HG03095 (cell line): ENCODE measurements at regions not wholly inside any gene's neighbourhood (a gene's known extent, or its start where the extent isn't known, plus 50 kb on each side); places are given as distances from the start of the nearest gene placed in this dataset.
"Not testable (repeated sequence)": the region's sequence is repeated elsewhere in the genome, so short reads cannot be mapped to it uniquely, and the experiment has no call there.

Source experiments
- ATAC-seq: cut with Tn5 transposase; IDR thresholded peaks from one replicate; pipeline ENCODE4 v1.9.1; 2021; ENCODE audit warnings: moderate library complexity; ENCODE audit not compliant: unreplicated experiment

GRCh38 chr14:84282618-84283017 lies 1247.3 kb upstream of the FLRT2 start:
- ATAC-seq = no peak

GRCh38 chr14:84288781-84289180 lies 1241.2 kb upstream of the FLRT2 start:
- ATAC-seq = no peak

GRCh38 chr14:84298663-84299195 lies 1231.2 kb upstream of the FLRT2 start:
- no peak for ATAC-seq

- no peak for ATAC-seq
Measured at GRCh38 chr14:84303140-84303539, 1226.8 kb upstream of the FLRT2 start.

GRCh38 chr14:84312551-84312950 lies 1217.4 kb upstream of the FLRT2 start:
- no peak for ATAC-seq

GRCh38 chr14:84323450-84323849 lies 1206.5 kb upstream of the FLRT2 start:
- ATAC-seq = no peak

- no peak for ATAC-seq
Measured at GRCh38 chr14:84323978-84324377, 1206.0 kb upstream of the FLRT2 start.

- no peak for ATAC-seq
Measured at GRCh38 chr14:84336433-84336832, 1193.5 kb upstream of the FLRT2 start.

GRCh38 chr14:84340938-84341337 lies 1189.0 kb upstream of the FLRT2 start:
- no peak for ATAC-seq

- ATAC-seq = not testable (repeated sequence)
Measured at GRCh38 chr14:84341867-84342266, 1188.1 kb upstream of the FLRT2 start.

GRCh38 chr14:84343656-84344055 lies 1186.3 kb upstream of the FLRT2 start:
- ATAC-seq = no peak

GRCh38 chr14:84351646-84352045 lies 1178.3 kb upstream of the FLRT2 start:
- no peak for ATAC-seq

GRCh38 chr14:84361476-84361875 lies 1168.5 kb upstream of the FLRT2 start:
- ATAC-seq = no peak

- no peak for ATAC-seq
Measured at GRCh38 chr14:84375235-84375634, 1154.7 kb upstream of the FLRT2 start.

- no peak for ATAC-seq
Measured at GRCh38 chr14:84390010-84390409, 1139.9 kb upstream of the FLRT2 start.

- ATAC-seq = no peak
Measured at GRCh38 chr14:84397631-84398030, 1132.3 kb upstream of the FLRT2 start.

- ATAC-seq = no peak
Measured at GRCh38 chr14:84399296-84399910, 1130.5 kb upstream of the FLRT2 start.

- no peak for ATAC-seq
Measured at GRCh38 chr14:84401631-84402030, 1128.3 kb upstream of the FLRT2 start.

GRCh38 chr14:84403585-84403984 lies 1126.4 kb upstream of the FLRT2 start:
- ATAC-seq = no peak

- ATAC-seq = no peak
Measured at GRCh38 chr14:84404246-84404645, 1125.7 kb upstream of the FLRT2 start.

GRCh38 chr14:84409435-84409834 lies 1120.5 kb upstream of the FLRT2 start:
- no peak for ATAC-seq

GRCh38 chr14:84410344-84410743 lies 1119.6 kb upstream of the FLRT2 start:
- no peak for ATAC-seq

GRCh38 chr14:84420221-84420620 lies 1109.7 kb upstream of the FLRT2 start:
- no peak for ATAC-seq
